H1 (cell line): ENCODE measurements at regions not wholly inside any gene's neighbourhood (a gene's known extent, or its start where the extent isn't known, plus 50 kb on each side); places are given as distances from the start of the nearest gene placed in this dataset.

Experiments
- CTCF ChIA-PET: fragments of 300-600 bp; sonication (Branson Sonifier 250); formaldehyde crosslinking; loops from one replicate; lab custom pipeline; 2021; ENCODE audit not compliant: partially characterized antibody; lab: Charles Lee
- POLR2A ChIA-PET: fragments of 300-600 bp; sonication (Branson Sonifier 250); formaldehyde crosslinking; loops from one replicate; lab custom pipeline; 2021; ENCODE audit warnings: inconsistent platforms; ENCODE audit not compliant: partially characterized antibody; lab: Charles Lee
- DNase-seq, 2 experiments: peaks; one replicate each; pipeline versions ENCODE4 v3.0.0 to v3.0.0-alpha.2; 2010 to 2022; ENCODE audit warnings: low spot score in 2 of 2, low read depth in 1 of 2, mixed read lengths in 1 of 2
- FAIRE-seq: peaks from 2 replicates; lab custom pipeline; 2011; peaks lifted over from hg19 to GRCh38; lab: Jason Lieb, UNC
- H2AFZ ChIP-seq: 2 replicates; pipeline ENCODE4 v1.8.1; 2012; ENCODE audit warnings: low read length, inconsistent platforms
- H2AK5ac ChIP-seq: 2 replicates; pipeline ENCODE4 v1.6.1; 2013; ENCODE audit warnings: low read depth, low read length
- H2BK120ac ChIP-seq: replicated peaks from 2 replicates; pipeline ENCODE3; 2013; ENCODE audit warnings: low read depth, low read length, inconsistent platforms
- H2BK12ac ChIP-seq: 2 replicates; pipeline ENCODE4 v1.6.1; 2013; ENCODE audit warnings: low read depth, low read length
- H2BK15ac ChIP-seq: 2 replicates; pipeline ENCODE4 v1.6.1; 2013; ENCODE audit warnings: low read length
- H2BK20ac ChIP-seq: 2 replicates; pipeline ENCODE4 v1.6.1; 2013; ENCODE audit warnings: low read length
- H2BK5ac ChIP-seq: 2 replicates; pipeline ENCODE4 v1.6.1; 2013; ENCODE audit warnings: low read depth, low read length
- H3K14ac ChIP-seq: 2 replicates; pipeline ENCODE4 v1.6.1; 2013; ENCODE audit warnings: inconsistent platforms; ENCODE audit not compliant: insufficient read length
- H3K18ac ChIP-seq: 2 replicates; pipeline ENCODE4 v1.6.1; 2013; ENCODE audit warnings: low read length; ENCODE audit errors: extremely low read depth
- H3K23ac ChIP-seq: 2 replicates; pipeline ENCODE4 v1.6.1; 2013; ENCODE audit warnings: inconsistent platforms; ENCODE audit not compliant: insufficient read length
- H3K23me2 ChIP-seq: 2 replicates; pipeline ENCODE4 v1.6.1; 2013; ENCODE audit warnings: low read depth, low read length
- H3K27ac ChIP-seq: 2 replicates; pipeline ENCODE4 v1.6.1; 2011; ENCODE audit warnings: low read depth, low read length, inconsistent platforms
- H3K27me3 ChIP-seq, 4 experiments: replicated peaks in 1 of 4; 1 replicate in 1 of 4; 2 replicates in 3 of 4; pipeline versions ENCODE4 v1.6.1 to v1.8.1; 2011 to 2013; ENCODE audit warnings: low read length in 3 of 4, mild to moderate bottlenecking in 3 of 4, inconsistent platforms in 2 of 4, mixed read lengths in 2 of 4, moderate library complexity in 1 of 4; ENCODE audit not compliant: control insufficient read depth in 3 of 4, insufficient read depth in 3 of 4; ENCODE audit errors: extremely low read depth in 1 of 4
- H3K36me3 ChIP-seq, 4 experiments: 2 replicates each; pipeline versions ENCODE4 v1.6.1 to v1.8.1; 2011 to 2013; ENCODE audit warnings: mild to moderate bottlenecking in 4 of 4, low read length in 3 of 4, moderate library complexity in 2 of 4, control low read depth in 1 of 4, inconsistent platforms in 1 of 4; ENCODE audit not compliant: insufficient read depth in 4 of 4, control insufficient read depth in 2 of 4
- H3K4ac ChIP-seq: replicated peaks from 2 replicates; pipeline ENCODE3; 2013; ENCODE audit warnings: low read length, low read depth, mixed read lengths, inconsistent platforms; ENCODE audit not compliant: insufficient read length
- H3K4me1 ChIP-seq, 4 experiments: replicated peaks in 1 of 4; 1 replicate in 1 of 4; 2 replicates in 3 of 4; pipeline versions ENCODE4 v1.6.1 to v1.8.1; 2011 to 2013; ENCODE audit warnings: low read length in 3 of 4, inconsistent platforms in 2 of 4, mixed read lengths in 1 of 4; ENCODE audit not compliant: insufficient read depth in 4 of 4, control insufficient read depth in 3 of 4
- H3K4me2 ChIP-seq, 2 experiments: 2 replicates each; pipeline versions ENCODE4 v1.6.1 to v1.8.1; 2011 to 2013; ENCODE audit warnings: low read depth in 2 of 2, low read length in 2 of 2, control low read depth in 1 of 2, inconsistent platforms in 1 of 2, mild to moderate bottlenecking in 1 of 2; ENCODE audit not compliant: insufficient read depth in 1 of 2
- H3K4me3 ChIP-seq, 4 experiments: fragments of 200-600, 300-600 bp in 1 of 4; sonication (generic), shearing (Covaris generic), sonication (Bioruptor Twin) in 1 of 4; 2 replicates each; pipeline versions ENCODE4 v1.5.1 to v1.8.1; 2011 to 2016; ENCODE audit warnings: low read length in 4 of 4, low read depth in 3 of 4, control low read depth in 2 of 4, inconsistent platforms in 2 of 4, mild to moderate bottlenecking in 2 of 4, mixed read lengths in 1 of 4, moderate library complexity in 1 of 4; ENCODE audit not compliant: insufficient read depth in 2 of 4; ENCODE audit errors: extremely low read depth in 1 of 4
- H3K56ac ChIP-seq: replicated peaks from 2 replicates; pipeline ENCODE3; 2013; ENCODE audit warnings: low read depth, mild to moderate bottlenecking, mixed read lengths, low read length, inconsistent platforms; ENCODE audit not compliant: insufficient read length
- H3K79me1 ChIP-seq: 2 replicates; pipeline ENCODE4 v1.6.1; 2013; ENCODE audit warnings: low read depth, low read length, control low read depth
- H3K79me2 ChIP-seq, 2 experiments: 2 replicates each; pipeline versions ENCODE4 v1.6.1 to v1.8.1; 2012 to 2013; ENCODE audit warnings: low read length in 2 of 2, mild to moderate bottlenecking in 2 of 2, inconsistent platforms in 1 of 2; ENCODE audit not compliant: insufficient read depth in 2 of 2, control insufficient read depth in 1 of 2
- H3K9ac ChIP-seq, 4 experiments: replicated peaks in 1 of 4; 1 replicate in 1 of 4; 2 replicates in 3 of 4; pipeline versions ENCODE4 v1.6.1 to v1.8.1; 2011 to 2013; ENCODE audit warnings: low read depth in 3 of 4, low read length in 3 of 4, control low read depth in 2 of 4, mild to moderate bottlenecking in 2 of 4, moderate library complexity in 2 of 4, inconsistent platforms in 1 of 4; ENCODE audit errors: extremely low read depth in 1 of 4
- H3K9me3 ChIP-seq, 2 experiments: 2 replicates each; pipeline versions ENCODE4 v1.6.1 to v1.8.1; 2012 to 2013; ENCODE audit warnings: mild to moderate bottlenecking in 2 of 2, moderate library complexity in 2 of 2, control low read depth in 1 of 2, inconsistent platforms in 1 of 2, low read depth in 1 of 2, low read length in 1 of 2, mixed read lengths in 1 of 2; ENCODE audit not compliant: insufficient read depth in 2 of 2
- H4K20me1 ChIP-seq, 2 experiments: replicated peaks in 1 of 2; 2 replicates each; pipeline versions ENCODE3 to v1.8.1; 2011 to 2013; ENCODE audit warnings: inconsistent platforms in 2 of 2, low read length in 2 of 2, mild to moderate bottlenecking in 1 of 2; ENCODE audit not compliant: insufficient read depth in 2 of 2, control insufficient read depth in 1 of 2
- H4K5ac ChIP-seq: 2 replicates; pipeline ENCODE4 v1.6.1; 2013; ENCODE audit warnings: low read length, low read depth, mixed read lengths, inconsistent platforms; ENCODE audit not compliant: insufficient read length
- H4K8ac ChIP-seq: 2 replicates; pipeline ENCODE4 v1.8.0; 2013; ENCODE audit warnings: mild to moderate bottlenecking, moderate library complexity, low read length, inconsistent platforms; ENCODE audit not compliant: insufficient read depth; ENCODE audit errors: extremely low read depth
- H4K91ac ChIP-seq: replicated peaks from 2 replicates; pipeline ENCODE3; 2013; ENCODE audit warnings: low read length, mixed read lengths, inconsistent platforms; ENCODE audit not compliant: insufficient read length
- CEBPB ChIP-seq: IDR thresholded peaks from 2 replicates; pipeline ENCODE4 v1.6.1; 2012; ENCODE audit warnings: low read depth, low read length
- HDAC2 ChIP-seq, 2 experiments: fragments of 300-600 bp in 1 of 2; sonication (generic) in 1 of 2; IDR thresholded peaks; 2 replicates each; pipeline ENCODE4 v1.6.1; 2011 to 2012; ENCODE audit warnings: low read depth in 2 of 2, low read length in 2 of 2, mild to moderate bottlenecking in 2 of 2, moderate library complexity in 2 of 2, borderline replicate concordance in 1 of 2, inconsistent platforms in 1 of 2
- RBBP5 ChIP-seq: IDR thresholded peaks from 2 replicates; pipeline ENCODE4 v1.7.1; 2012; ENCODE audit warnings: low read depth, mild to moderate bottlenecking, inconsistent platforms, low read length, moderate library complexity, borderline replicate concordance
- RNF2 ChIP-seq: fragments of 200-900, 300-1000 bp; sonication (generic); IDR thresholded peaks from 2 replicates; pipeline ENCODE4 v1.7.1; 2016; ENCODE audit warnings: borderline replicate concordance, low read depth, mild to moderate bottlenecking, antibody characterized with exemption, low read length; ENCODE audit not compliant: poor library complexity, severe bottlenecking; ENCODE audit errors: missing control alignments
- SAP30 ChIP-seq: fragments of 300-600 bp; sonication (generic); IDR thresholded peaks from 2 replicates; pipeline ENCODE4 v1.7.1; 2012; ENCODE audit warnings: low read length, moderate library complexity, mild to moderate bottlenecking, inconsistent platforms; ENCODE audit not compliant: insufficient read depth, insufficient replicate concordance
- SP1 ChIP-seq: IDR thresholded peaks from 2 replicates; pipeline ENCODE4 v1.6.1; 2011; ENCODE audit warnings: low read depth, low read length
- SRF ChIP-seq: IDR thresholded peaks from 2 replicates; pipeline ENCODE4 v1.6.1; 2011; ENCODE audit warnings: mild to moderate bottlenecking, low read depth, low read length, moderate library complexity
- WGBS, 2 experiments: shearing (Covaris generic) in 1 of 2; methylation state at CpG; one replicate each; pipeline versions ENCODE4 v1.1.6 to v1.1.7; 2013 to 2015; ENCODE audit warnings: low lambda C conversion rate in 2 of 2, mixed read lengths in 2 of 2, inconsistent platforms in 1 of 2, low coverage in 1 of 2, missing lambda C conversion rate in 1 of 2; ENCODE audit not compliant: insufficient replicate concordance in 2 of 2, insufficient coverage in 1 of 2, insufficient read length in 1 of 2; ENCODE audit errors: extremely low coverage in 1 of 2, missing lambda C conversion rate in 1 of 2; 5-methylcytosine and 5-hydroxymethylcytosine counted together
- TF ChIP-seq, protein P1 (sequence below): IDR thresholded peaks from 2 replicates; pipeline ENCODE4 v1.6.1; 2012; ENCODE audit warnings: inconsistent platforms

DNA sequence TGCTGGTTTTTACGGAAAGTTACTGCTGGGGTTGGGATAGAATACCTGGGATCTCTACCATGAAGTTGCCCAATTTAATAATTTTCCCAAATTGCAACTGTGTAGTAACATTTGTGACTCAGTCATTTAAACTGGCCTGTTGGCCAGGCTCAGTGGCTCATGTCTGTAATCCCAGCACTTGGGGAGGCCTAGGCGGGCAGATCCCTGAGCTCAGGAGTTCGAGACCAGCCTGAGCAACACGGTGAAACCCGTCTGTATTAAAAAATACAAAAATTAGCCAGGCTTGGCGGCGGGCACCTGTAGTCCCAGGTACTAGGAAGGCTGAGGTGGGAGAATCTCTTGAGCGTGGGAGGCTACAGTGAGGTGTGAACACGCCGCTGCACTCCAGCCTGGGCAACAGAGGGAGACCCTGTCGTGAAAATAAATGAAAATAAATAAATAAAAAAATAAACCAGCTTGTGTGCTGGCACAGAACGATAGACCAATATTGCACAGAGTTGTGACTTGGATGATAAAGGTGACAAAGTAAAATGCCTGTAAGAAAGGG, 160.7 kb upstream of the ZNF608 start:
- H3K27ac ChIP-seq = no peak overlapping the region
- H4K5ac ChIP-seq = no peak overlapping the region
- H2BK12ac ChIP-seq = no peak overlapping the region
- no peaks in the 10 kb centered on the region for H3K9me3 ChIP-seq
- H3K23me2 ChIP-seq = no peaks in the 10 kb centered on the region
- no peak overlapping the region for H2BK120ac ChIP-seq
- H2BK15ac ChIP-seq = no peak overlapping the region
- no peaks in the 10 kb centered on the region for H3K79me1 ChIP-seq
- ChIA-PET CTCF (no interaction called here), POLR2A (interaction anchor here (0.6 kb wide), 1 partner anchor 899 kb away, joined by 3 read pairs; no protein-coding TSS in a partner anchor)
- H4K20me1 ChIP-seq = no peaks in the 10 kb centered on the region
- no peak overlapping the region for H3K14ac ChIP-seq
- no peak overlapping the region for H4K91ac ChIP-seq
- no peak for DNase-seq
- no peak overlapping the region for H2AFZ ChIP-seq
- H3K27me3 ChIP-seq = peaks cover 2 to 17% (median 9%) of the 10 kb centered on the region in 4 experiments
- WGBS, 2 experiments = 92% methylated on average over 12 of the region's 12 CpGs; no CpG with 5 or more reads in 1 of the 2 experiments
- 0 out of 2 replicates have a peak overlapping the region, but pooled peaks have one; percentile 4 for H3K18ac ChIP-seq
- H3K4me1 ChIP-seq = peaks cover 0 to 8% (median 5%) of the 10 kb centered on the region in 4 experiments; a peak in 5 of 7 replicates
- no peak overlapping the region for H4K8ac ChIP-seq
- no peaks in the 10 kb centered on the region for H3K79me2 ChIP-seq
- no peak overlapping the region for H3K4me2 ChIP-seq
- H2BK20ac ChIP-seq = no peak overlapping the region
- H3K36me3 ChIP-seq = no peaks in the 10 kb centered on the region
- no peak overlapping the region for H3K9ac ChIP-seq
- no peak overlapping the region for H2BK5ac ChIP-seq
- TF ChIP-seq SRF (no peak), SP1 (no peak), CEBPB (no peak), RBBP5 (no peak), SAP30 (no peak), RNF2 (no peak), HDAC2 (IDR thresholded peaks at IDR 0.05; ENCODE audit: borderline replicate concordance in 1 of 2, low read depth in 2 of 2, low read length in 2 of 2) (no peak)
- TF ChIP-seq, protein P1, sequence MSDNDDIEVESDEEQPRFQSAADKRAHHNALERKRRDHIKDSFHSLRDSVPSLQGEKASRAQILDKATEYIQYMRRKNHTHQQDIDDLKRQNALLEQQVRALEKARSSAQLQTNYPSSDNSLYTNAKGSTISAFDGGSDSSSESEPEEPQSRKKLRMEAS = no peak
- TF ChIP-seq, all 59 proteins: peak for 0
- Histone ChIP-seq H3K56ac (no peak overlapping the region), H3K23ac (no peak overlapping the region), H3K4me3 (no peak overlapping the region), H2AK5ac (no peak overlapping the region), H3K4ac (no peak overlapping the region)
- no peak for FAIRE-seq
